ENCODE measurements at regions not wholly inside any gene's neighbourhood (a gene's known extent, or its start where the extent isn't known, plus 50 kb on each side); places are given as distances from the start of the nearest gene placed in this dataset.

DNA sequence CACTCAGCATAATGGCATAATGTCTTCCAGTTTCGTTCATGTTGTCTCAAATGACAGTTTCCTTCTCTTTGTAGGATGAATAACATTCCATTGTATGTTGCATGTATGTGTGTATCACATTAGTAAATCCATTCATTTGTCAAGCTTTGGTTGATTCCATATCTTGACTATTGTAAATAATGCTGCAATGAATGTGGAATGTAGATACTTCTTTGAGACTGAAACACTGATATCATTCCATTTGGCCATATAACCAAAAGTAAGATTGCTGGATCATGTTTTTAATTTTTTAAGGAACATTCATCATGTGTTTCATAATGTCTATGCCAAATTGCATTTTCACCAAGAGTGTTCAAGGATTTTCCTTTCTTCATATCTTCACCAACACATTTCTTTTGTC, 1711.4 kb upstream of the PIK3C3 start:
- Histone ChIP-seq H3K36me3 (no peaks in the 10 kb centered on the region), H3K27me3 (replicated peaks; ENCODE audit: insufficient read depth) (no peaks in the 10 kb centered on the region), H3K4me1 (ENCODE audit: control insufficient read depth in 1 of 2, low read depth in 2 of 2) (no peaks in the 10 kb centered on the region), H3K27ac (no peak overlapping the region), H3K4me3 (no peak overlapping the region), H3K9me3 (no peaks in the 10 kb centered on the region)
- TF ChIP-seq, protein P1, sequence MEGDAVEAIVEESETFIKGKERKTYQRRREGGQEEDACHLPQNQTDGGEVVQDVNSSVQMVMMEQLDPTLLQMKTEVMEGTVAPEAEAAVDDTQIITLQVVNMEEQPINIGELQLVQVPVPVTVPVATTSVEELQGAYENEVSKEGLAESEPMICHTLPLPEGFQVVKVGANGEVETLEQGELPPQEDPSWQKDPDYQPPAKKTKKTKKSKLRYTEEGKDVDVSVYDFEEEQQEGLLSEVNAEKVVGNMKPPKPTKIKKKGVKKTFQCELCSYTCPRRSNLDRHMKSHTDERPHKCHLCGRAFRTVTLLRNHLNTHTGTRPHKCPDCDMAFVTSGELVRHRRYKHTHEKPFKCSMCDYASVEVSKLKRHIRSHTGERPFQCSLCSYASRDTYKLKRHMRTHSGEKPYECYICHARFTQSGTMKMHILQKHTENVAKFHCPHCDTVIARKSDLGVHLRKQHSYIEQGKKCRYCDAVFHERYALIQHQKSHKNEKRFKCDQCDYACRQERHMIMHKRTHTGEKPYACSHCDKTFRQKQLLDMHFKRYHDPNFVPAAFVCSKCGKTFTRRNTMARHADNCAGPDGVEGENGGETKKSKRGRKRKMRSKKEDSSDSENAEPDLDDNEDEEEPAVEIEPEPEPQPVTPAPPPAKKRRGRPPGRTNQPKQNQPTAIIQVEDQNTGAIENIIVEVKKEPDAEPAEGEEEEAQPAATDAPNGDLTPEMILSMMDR (IDR thresholded peaks at IDR 0.05): no peak
- DNase-seq (ENCODE audit: low spot score): no peak
- no peak for ATAC-seq (ENCODE audit: insufficient number of reproducible peaks, low FRiP score, low read depth)

- Histone ChIP-seq H3K27ac (no peak overlapping the region), H3K36me3 (no peaks in the 10 kb centered on the region), H3K9me3 (no peaks in the 10 kb centered on the region), H3K27me3 (replicated peaks; ENCODE audit: insufficient read depth) (no peaks in the 10 kb centered on the region), H3K4me1 (ENCODE audit: control insufficient read depth in 1 of 2, low read depth in 2 of 2) (no peaks in the 10 kb centered on the region), H3K4me3 (no peak overlapping the region)
- TF ChIP-seq, protein P1 (IDR thresholded peaks at IDR 0.05): no peak
- no peak for DNase-seq (ENCODE audit: low spot score)
- no peak for ATAC-seq (ENCODE audit: insufficient number of reproducible peaks, low FRiP score, low read depth)
These were observed 1719.2 kb upstream of the PIK3C3 start for GRCh38 chr18:40235836-40236235.

- H3K4me1 ChIP-seq (ENCODE audit: control insufficient read depth in 1 of 2, low read depth in 2 of 2): no peaks in the 10 kb centered on the region
- H3K27me3 ChIP-seq (replicated peaks; ENCODE audit: insufficient read depth): no peaks in the 10 kb centered on the region
- no peaks in the 10 kb centered on the region for H3K36me3 ChIP-seq
- no peaks in the 10 kb centered on the region for H3K9me3 ChIP-seq
- no peak overlapping the region for H3K4me3 ChIP-seq
- DNase-seq (ENCODE audit: low spot score) (no peak), ATAC-seq (ENCODE audit: insufficient number of reproducible peaks, low FRiP score, low read depth) (no peak)
- TF ChIP-seq, protein P1 (IDR thresholded peaks at IDR 0.05): no peak
- no peak overlapping the region for H3K27ac ChIP-seq
These were observed 1719.7 kb upstream of the PIK3C3 start for GRCh38 chr18:40235323-40235722.

DNA sequence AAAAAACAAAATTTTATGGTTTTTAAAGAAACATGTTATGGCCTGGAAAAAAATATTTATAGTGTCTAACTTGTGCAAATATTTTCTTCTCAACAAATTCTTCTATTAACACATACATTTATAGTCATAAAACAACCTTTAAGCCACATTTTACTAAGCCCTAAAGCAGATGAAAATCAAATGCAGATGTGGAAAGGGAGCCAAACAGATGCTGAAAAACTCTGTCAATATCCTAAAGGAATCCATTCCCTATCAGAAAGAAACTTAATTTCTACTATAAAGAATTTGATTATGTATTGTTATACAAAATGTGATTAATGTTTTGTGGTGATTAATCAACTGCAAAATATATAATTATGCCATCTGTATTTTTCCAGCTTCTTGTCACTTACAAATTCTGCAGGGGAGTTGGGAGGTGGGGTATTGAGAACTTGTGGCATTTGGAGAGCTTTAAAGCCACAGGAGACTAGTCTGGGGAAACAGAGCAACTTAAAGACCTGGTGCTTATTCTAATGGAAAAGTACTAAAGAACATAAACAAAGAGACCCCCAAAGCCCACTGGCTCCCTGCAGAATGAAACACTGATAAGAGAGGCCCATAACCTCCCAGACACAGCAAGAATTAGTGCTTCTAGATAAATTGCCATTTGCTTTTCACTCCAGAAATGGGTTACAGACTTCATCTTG, 1721.0 kb upstream of the PIK3C3 start:
- ATAC-seq (ENCODE audit: insufficient number of reproducible peaks, low FRiP score, low read depth) (no peak), DNase-seq (ENCODE audit: low spot score) (no peak)
- no peaks in the 10 kb centered on the region for H3K36me3 ChIP-seq
- no peaks in the 10 kb centered on the region for H3K4me1 ChIP-seq (ENCODE audit: control insufficient read depth in 1 of 2, low read depth in 2 of 2)
- H3K9me3 ChIP-seq: no peaks in the 10 kb centered on the region
- no peak overlapping the region for H3K4me3 ChIP-seq
- no peak overlapping the region for H3K27ac ChIP-seq
- H3K27me3 ChIP-seq (replicated peaks; ENCODE audit: insufficient read depth): no peaks in the 10 kb centered on the region
- TF ChIP-seq, protein P1 (IDR thresholded peaks at IDR 0.05): no peak

- Histone ChIP-seq H3K27me3 (replicated peaks; ENCODE audit: insufficient read depth) (no peaks in the 10 kb centered on the region), H3K4me3 (no peak overlapping the region), H3K4me1 (ENCODE audit: control insufficient read depth in 1 of 2, low read depth in 2 of 2) (no peaks in the 10 kb centered on the region), H3K36me3 (no peaks in the 10 kb centered on the region), H3K9me3 (no peaks in the 10 kb centered on the region), H3K27ac (no peak overlapping the region)
- DNase-seq (ENCODE audit: low spot score) (no peak), ATAC-seq (ENCODE audit: insufficient number of reproducible peaks, low FRiP score, low read depth) (no peak)
- TF ChIP-seq, protein P1 (IDR thresholded peaks at IDR 0.05): no peak
These were observed 1732.3 kb upstream of the PIK3C3 start for GRCh38 chr18:40222776-40223175.
